IgD-negative memory B cell (primary cell): ENCODE measurements at regions not wholly inside any gene's neighbourhood (a gene's known extent, or its start where the extent isn't known, plus 50 kb on each side); places are given as distances from the start of the nearest gene placed in this dataset.

Experiments
- H3K27ac Mint-ChIP-seq, 3 donors: one replicate each; pipeline ENCODE4 v1.8.0; 2020 to 2022; ENCODE audit warnings: mild to moderate bottlenecking in 3 of 3, mixed read lengths in 3 of 3, moderate library complexity in 1 of 3
- H3K27me3 Mint-ChIP-seq: one replicate; pipeline ENCODE4 v1.8.0; 2021; ENCODE audit warnings: mixed read lengths
- H3K36me3 Mint-ChIP-seq: one replicate; pipeline ENCODE4 v1.8.0; 2020; ENCODE audit warnings: mild to moderate bottlenecking, mixed read lengths
- H3K4me1 Mint-ChIP-seq, 3 donors: one replicate each; pipeline ENCODE4 v1.8.0; 2020 to 2022; ENCODE audit warnings: mixed read lengths in 3 of 3, mild to moderate bottlenecking in 1 of 3
- H3K4me3 Mint-ChIP-seq, 4 donors: one replicate each; pipeline ENCODE4 v1.8.0; 2020 to 2022; ENCODE audit warnings: mild to moderate bottlenecking in 4 of 4, mixed read lengths in 4 of 4, moderate library complexity in 3 of 4
- H3K9me3 Mint-ChIP-seq, 3 donors: one replicate each; pipeline ENCODE4 v1.8.0; 2020 to 2021; ENCODE audit warnings: mixed read lengths in 3 of 3, mild to moderate bottlenecking in 1 of 3

GRCh38 chr7:18228686-18229085, 201.0 kb upstream of the PRPS1L1 start:
- Mint-ChIP-seq H3K9me3 (no peaks in the 10 kb centered on the region), H3K4me1 (peaks cover 20 to 34% (median 30%) of the 10 kb centered on the region in 3 donors), H3K36me3 (no peaks in the 10 kb centered on the region), H3K27me3 (no peaks in the 10 kb centered on the region), H3K4me3 (no peak overlapping the region), H3K27ac (no peak overlapping the region)

- no peaks in the 10 kb centered on the region for H3K27me3 Mint-ChIP-seq
- H3K36me3 Mint-ChIP-seq: no peaks in the 10 kb centered on the region
- H3K4me3 Mint-ChIP-seq: no peak overlapping the region
- H3K4me1 Mint-ChIP-seq: peaks cover 10 to 20% (median 17%) of the 10 kb centered on the region in 3 donors
- no peaks in the 10 kb centered on the region for H3K9me3 Mint-ChIP-seq
- no peak overlapping the region for H3K27ac Mint-ChIP-seq
Measured at GRCh38 chr7:18230271-18230670, 202.6 kb upstream of the PRPS1L1 start.

GRCh38 chr7:18231854-18232253, 204.2 kb upstream of the PRPS1L1 start:
- no peaks in the 10 kb centered on the region for H3K27me3 Mint-ChIP-seq
- H3K36me3 Mint-ChIP-seq: no peaks in the 10 kb centered on the region
- H3K27ac Mint-ChIP-seq: no peak overlapping the region
- peaks cover 0 to 1% (median 0%) of the 10 kb centered on the region in 3 donors for H3K9me3 Mint-ChIP-seq
- no peak overlapping the region for H3K4me3 Mint-ChIP-seq
- H3K4me1 Mint-ChIP-seq: peaks cover 3 to 9% (median 5%) of the 10 kb centered on the region in 3 donors

GRCh38 chr7:18234519-18234918, 206.9 kb upstream of the PRPS1L1 start:
- H3K27me3 Mint-ChIP-seq: no peaks in the 10 kb centered on the region
- peaks cover 3% of the 10 kb centered on the region for H3K36me3 Mint-ChIP-seq
- H3K9me3 Mint-ChIP-seq: peaks cover 0 to 1% (median 0%) of the 10 kb centered on the region in 3 donors
- H3K27ac Mint-ChIP-seq: no peak overlapping the region
- peak overlapping the region in 1 of 4 donors; percentile 47 for H3K4me3 Mint-ChIP-seq
- H3K4me1 Mint-ChIP-seq: no peaks in the 10 kb centered on the region

- H3K4me1 Mint-ChIP-seq: peaks cover 0 to 4% (median 0%) of the 10 kb centered on the region in 3 donors
- H3K36me3 Mint-ChIP-seq: peaks cover 3% of the 10 kb centered on the region
- H3K27ac Mint-ChIP-seq: no peak overlapping the region
- H3K4me3 Mint-ChIP-seq: no peak overlapping the region
- H3K9me3 Mint-ChIP-seq: peaks cover 0 to 1% (median 0%) of the 10 kb centered on the region in 3 donors
- H3K27me3 Mint-ChIP-seq: no peaks in the 10 kb centered on the region
Measured at GRCh38 chr7:18235819-18236218, 208.2 kb upstream of the PRPS1L1 start.

GRCh38 chr7:18239212-18239611, 211.6 kb upstream of the PRPS1L1 start:
- Mint-ChIP-seq H3K4me3 (no peak overlapping the region), H3K4me1 (peaks cover 0 to 4% (median 0%) of the 10 kb centered on the region in 3 donors), H3K27me3 (no peaks in the 10 kb centered on the region), H3K27ac (no peak overlapping the region), H3K36me3 (peaks cover 3% of the 10 kb centered on the region), H3K9me3 (peaks cover 0 to 1% (median 0%) of the 10 kb centered on the region in 3 donors)

GRCh38 chr7:18241543-18242231, 214.0 kb upstream of the PRPS1L1 start:
- H3K36me3 Mint-ChIP-seq: peaks cover 3% of the 10 kb centered on the region
- peaks cover 2 to 5% (median 3%) of the 10 kb centered on the region in 3 donors for H3K9me3 Mint-ChIP-seq
- peaks cover 0 to 4% (median 0%) of the 10 kb centered on the region in 3 donors for H3K4me1 Mint-ChIP-seq
- H3K4me3 Mint-ChIP-seq: no peak overlapping the region
- no peak overlapping the region for H3K27ac Mint-ChIP-seq
- H3K27me3 Mint-ChIP-seq: no peaks in the 10 kb centered on the region

GRCh38 chr7:18243731-18244130, 216.1 kb upstream of the PRPS1L1 start:
- peaks cover 0 to 4% (median 0%) of the 10 kb centered on the region in 3 donors for H3K4me1 Mint-ChIP-seq
- H3K9me3 Mint-ChIP-seq: peaks cover 6 to 15% (median 7%) of the 10 kb centered on the region in 3 donors
- H3K27me3 Mint-ChIP-seq: no peaks in the 10 kb centered on the region
- H3K27ac Mint-ChIP-seq: no peak overlapping the region
- H3K4me3 Mint-ChIP-seq: no peak overlapping the region
- no peaks in the 10 kb centered on the region for H3K36me3 Mint-ChIP-seq

GRCh38 chr7:18250133-18250532, 222.5 kb upstream of the PRPS1L1 start:
- H3K4me1 Mint-ChIP-seq: no peaks in the 10 kb centered on the region
- no peaks in the 10 kb centered on the region for H3K36me3 Mint-ChIP-seq
- no peak overlapping the region for H3K27ac Mint-ChIP-seq
- H3K4me3 Mint-ChIP-seq: no peak overlapping the region
- no peaks in the 10 kb centered on the region for H3K27me3 Mint-ChIP-seq
- H3K9me3 Mint-ChIP-seq: peaks cover 13 to 38% (median 25%) of the 10 kb centered on the region in 3 donors

- Mint-ChIP-seq H3K27ac (no peak overlapping the region), H3K27me3 (peaks cover 1% of the 10 kb centered on the region), H3K36me3 (no peaks in the 10 kb centered on the region), H3K4me3 (no peak overlapping the region), H3K4me1 (no peaks in the 10 kb centered on the region), H3K9me3 (peaks cover 0 to 22% (median 17%) of the 10 kb centered on the region in 3 donors)
Measured at GRCh38 chr7:18257711-18258110, 230.1 kb upstream of the PRPS1L1 start.

- Mint-ChIP-seq H3K27me3 (no peaks in the 10 kb centered on the region), H3K4me1 (no peaks in the 10 kb centered on the region), H3K9me3 (peaks cover 0 to 12% (median 10%) of the 10 kb centered on the region in 3 donors), H3K36me3 (no peaks in the 10 kb centered on the region), H3K27ac (no peak overlapping the region), H3K4me3 (no peak overlapping the region)
Measured at GRCh38 chr7:18262058-18262457, 233.5 kb upstream of the HDAC9 start.

GRCh38 chr7:18265611-18266281, 229.8 kb upstream of the HDAC9 start:
- Mint-ChIP-seq H3K4me3 (no peak overlapping the region), H3K36me3 (no peaks in the 10 kb centered on the region), H3K27ac (no peak overlapping the region), H3K27me3 (no peaks in the 10 kb centered on the region), H3K9me3 (peaks cover 0 to 12% (median 10%) of the 10 kb centered on the region in 3 donors), H3K4me1 (no peaks in the 10 kb centered on the region)

- Mint-ChIP-seq H3K36me3 (peaks cover 1% of the 10 kb centered on the region), H3K4me1 (peaks cover 0 to 5% (median 0%) of the 10 kb centered on the region in 3 donors), H3K4me3 (no peak overlapping the region), H3K27me3 (no peaks in the 10 kb centered on the region), H3K27ac (no peak overlapping the region), H3K9me3 (no peaks in the 10 kb centered on the region)
Measured at GRCh38 chr7:18268571-18268970, 227.0 kb upstream of the HDAC9 start.

- no peak overlapping the region for H3K27ac Mint-ChIP-seq
Measured at GRCh38 chr7:18276380-18276779, 219.2 kb upstream of the HDAC9 start.

GRCh38 chr7:18278316-18278715, 217.2 kb upstream of the HDAC9 start:
- Mint-ChIP-seq H3K36me3 (no peaks in the 10 kb centered on the region), H3K27ac (no peak overlapping the region), H3K9me3 (peaks cover 0 to 9% (median 2%) of the 10 kb centered on the region in 3 donors), H3K4me1 (peaks cover 1 to 9% (median 3%) of the 10 kb centered on the region in 3 donors), H3K4me3 (no peak overlapping the region), H3K27me3 (no peaks in the 10 kb centered on the region)

More at GRCh38 chr7:18276380-18276779, 219.2 kb upstream of the HDAC9 start:
- Mint-ChIP-seq H3K27me3 (no peaks in the 10 kb centered on the region), H3K36me3 (peaks cover 1% of the 10 kb centered on the region), H3K4me3 (no peak overlapping the region), H3K4me1 (peaks cover 0 to 6% (median 5%) of the 10 kb centered on the region in 3 donors), H3K9me3 (no peaks in the 10 kb centered on the region)
